Adrenal gland (tissue), 9 donors: ENCODE measurements at regions not wholly inside any gene's neighbourhood (a gene's known extent, or its start where the extent isn't known, plus 50 kb on each side); places are given as distances from the start of the nearest gene placed in this dataset.

ENCODE experiments used
- DNase-seq, 7 donors: peaks; one replicate each; pipeline ENCODE4 v3.0.0-alpha.2; 2019 to 2020
- H3K27ac ChIP-seq, 5 donors: fragments of 200-600 bp; sonication (generic) in 4 of 5; 1 replicate in 3 of 5; 2 replicates in 2 of 5; pipeline versions ENCODE4 v1.5.1 to v1.8.0; 2016 to 2020; ENCODE audit warnings: mild to moderate bottlenecking in 1 of 5
- H3K27me3 ChIP-seq: fragments of 200-600 bp; 2 replicates; pipeline ENCODE4 v1.8.0; 2021
- H3K36me3 ChIP-seq, 2 donors: fragments of 200-600 bp; replicated peaks in 1 of 2; 1 replicate in 1 of 2; 2 replicates in 1 of 2; pipeline versions ENCODE4 v1.5.1 to v1.8.0; 2018 to 2022
- H3K4me1 ChIP-seq, 2 donors: fragments of 200-600 bp; replicated peaks in 1 of 2; 1 replicate in 1 of 2; 2 replicates in 1 of 2; pipeline versions ENCODE4 v1.5.1 to v1.8.0; 2018 to 2021
- H3K4me3 ChIP-seq, 4 donors: fragments of 200-600 bp; sonication (generic) in 3 of 4; one replicate each; pipeline ENCODE4 v1.5.1; 2016 to 2018
- H3K9me3 ChIP-seq, 3 donors: fragments of 200-600 bp; sonication (generic) in 1 of 3; replicated peaks in 1 of 3; 1 replicate in 2 of 3; 2 replicates in 1 of 3; pipeline versions ENCODE4 v1.5.1 to v1.8.0; 2016 to 2021
- POLR2A ChIP-seq, 2 donors: fragments of 450-650 bp; IDR thresholded peaks; one replicate each; pipeline ENCODE4 v1.6.1; 2017; ENCODE audit warnings: antibody characterized with exemption in 2 of 2, mild to moderate bottlenecking in 2 of 2, moderate library complexity in 1 of 2
- WGBS, 4 donors: extraction: QIAGEN DNeasy Blood & Tissue Kit in 2 of 4; methylation state at CpG; one replicate each; pipeline versions ENCODE4 v1.1.5 to v1.1.7; 2013 to 2017; 5-methylcytosine and 5-hydroxymethylcytosine counted together
- intact Hi-C, 2 donors: fragments of 100-400 bp; cut with DNase I; formaldehyde crosslinking; loops; one replicate each; pipeline versions ENCODE4 v1.14.1 to v1.15.0; 2022 to 2023
- TF ChIP-seq, protein P1 (sequence below), 6 experiments: fragments of 450-650 bp in 4 of 6; fragments of 200-600 bp in 2 of 6; sonication (generic) in 1 of 6; IDR thresholded peaks; 1 replicate in 5 of 6; 2 replicates in 1 of 6; pipeline versions ENCODE4 v1.5.1 to v1.8.0; 2016 to 2021; ENCODE audit warnings: antibody characterized with exemption in 6 of 6, mild to moderate bottlenecking in 2 of 6, moderate library complexity in 1 of 6
- donor health status: healthy with polysubstance abuse.
- donor health status: Bipolar disorder and iron deficiency.
- donor health status: DM: yes; HTN: yes; CAD: no.
- donor health status: DM: no; HTN: no; CAD: no.
- donor health status: DM: no; HTN: no; CAD: no.

DNA sequence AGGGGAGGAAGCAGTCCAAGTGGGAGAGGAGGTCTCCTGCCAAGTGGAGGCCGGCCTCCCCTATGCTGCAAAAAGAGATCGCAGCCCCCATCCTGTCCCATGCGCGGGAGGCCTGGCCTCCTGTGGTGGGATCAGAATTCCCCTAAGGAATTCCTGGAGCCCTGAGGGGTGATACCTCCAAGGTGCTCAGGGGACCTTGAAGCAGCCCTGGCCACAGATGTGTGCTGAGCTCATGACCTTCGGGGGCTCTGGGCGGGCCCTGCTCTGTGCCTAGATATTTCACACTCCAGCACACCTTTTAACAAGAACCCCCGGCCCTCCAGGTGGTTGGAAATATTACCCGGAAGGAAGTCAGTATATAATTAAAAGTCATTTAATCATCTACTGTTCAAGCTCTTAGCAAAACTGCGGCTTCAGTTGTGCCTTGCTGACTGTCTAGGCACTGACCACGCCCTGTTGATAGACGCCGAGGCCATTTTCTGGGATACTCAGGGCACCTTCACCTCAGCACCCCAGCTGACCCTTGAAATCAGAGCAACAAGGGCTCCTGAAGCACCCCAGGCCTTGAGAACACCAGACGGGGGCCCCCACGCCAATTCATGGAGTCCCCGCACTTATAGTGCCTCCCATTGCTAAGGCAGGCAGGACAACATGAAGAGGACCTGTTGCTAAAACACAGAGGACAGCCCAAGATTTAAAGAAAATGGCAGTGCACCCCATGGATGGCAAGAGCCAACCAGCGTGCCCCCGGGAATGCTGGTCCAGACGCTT lies 119.1 kb downstream of the NDUFA10 start:
- intact Hi-C loops, result no loop called here
- Histone ChIP-seq H3K27ac (no peak overlapping the region), H3K36me3 (no peaks in the 10 kb centered on the region), H3K4me3 (no peak overlapping the region), H3K9me3 (no peaks in the 10 kb centered on the region), H3K4me1 (no peaks in the 10 kb centered on the region), H3K27me3 (no peaks in the 10 kb centered on the region)
- DNase-seq, result no peak
- WGBS, 4 donors, result 83 to 95% (median 91%) methylated on average over 12 to 18 of the region's 18 CpGs
- TF ChIP-seq, protein P1, sequence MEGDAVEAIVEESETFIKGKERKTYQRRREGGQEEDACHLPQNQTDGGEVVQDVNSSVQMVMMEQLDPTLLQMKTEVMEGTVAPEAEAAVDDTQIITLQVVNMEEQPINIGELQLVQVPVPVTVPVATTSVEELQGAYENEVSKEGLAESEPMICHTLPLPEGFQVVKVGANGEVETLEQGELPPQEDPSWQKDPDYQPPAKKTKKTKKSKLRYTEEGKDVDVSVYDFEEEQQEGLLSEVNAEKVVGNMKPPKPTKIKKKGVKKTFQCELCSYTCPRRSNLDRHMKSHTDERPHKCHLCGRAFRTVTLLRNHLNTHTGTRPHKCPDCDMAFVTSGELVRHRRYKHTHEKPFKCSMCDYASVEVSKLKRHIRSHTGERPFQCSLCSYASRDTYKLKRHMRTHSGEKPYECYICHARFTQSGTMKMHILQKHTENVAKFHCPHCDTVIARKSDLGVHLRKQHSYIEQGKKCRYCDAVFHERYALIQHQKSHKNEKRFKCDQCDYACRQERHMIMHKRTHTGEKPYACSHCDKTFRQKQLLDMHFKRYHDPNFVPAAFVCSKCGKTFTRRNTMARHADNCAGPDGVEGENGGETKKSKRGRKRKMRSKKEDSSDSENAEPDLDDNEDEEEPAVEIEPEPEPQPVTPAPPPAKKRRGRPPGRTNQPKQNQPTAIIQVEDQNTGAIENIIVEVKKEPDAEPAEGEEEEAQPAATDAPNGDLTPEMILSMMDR (IDR thresholded peaks at IDR 0.05), result no peak
- TF ChIP-seq POLR2A (IDR thresholded peaks at IDR 0.05), result no peak

DNA sequence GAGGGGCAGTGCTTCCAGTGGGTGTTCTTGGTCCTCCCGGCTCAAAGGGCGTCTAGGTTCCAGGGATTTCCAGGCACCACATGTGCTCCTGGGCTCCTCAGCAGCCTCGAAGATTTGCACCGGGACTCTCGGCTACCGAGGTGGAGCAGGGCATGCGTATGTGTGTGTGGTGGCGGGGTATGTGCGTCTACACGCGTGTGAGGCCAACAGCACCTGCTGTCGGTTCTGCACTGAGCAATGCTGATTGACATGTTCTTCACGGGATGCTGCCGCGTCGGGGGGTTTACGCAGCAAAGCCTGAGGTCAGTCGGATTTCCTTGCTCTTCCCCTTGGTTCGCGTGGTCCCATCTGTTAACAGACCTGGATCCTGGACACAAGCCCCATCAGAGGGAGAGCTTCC lies 119.8 kb downstream of the NDUFA10 start:
- intact Hi-C loops, result no loop called here
- DNase-seq, result no peak
- TF ChIP-seq, protein P1 (IDR thresholded peaks at IDR 0.05), result no peak
- no peak for TF ChIP-seq POLR2A (IDR thresholded peaks at IDR 0.05)
- H3K27me3 ChIP-seq, result no peaks in the 10 kb centered on the region
- no peak overlapping the region for H3K4me3 ChIP-seq
- WGBS, 4 donors, result 83 to 95% (median 85%) methylated on average over 7 to 20 of the region's 20 CpGs
- H3K4me1 ChIP-seq, result no peaks in the 10 kb centered on the region
- no peaks in the 10 kb centered on the region for H3K9me3 ChIP-seq
- H3K27ac ChIP-seq, result no peak overlapping the region
- no peaks in the 10 kb centered on the region for H3K36me3 ChIP-seq

DNA sequence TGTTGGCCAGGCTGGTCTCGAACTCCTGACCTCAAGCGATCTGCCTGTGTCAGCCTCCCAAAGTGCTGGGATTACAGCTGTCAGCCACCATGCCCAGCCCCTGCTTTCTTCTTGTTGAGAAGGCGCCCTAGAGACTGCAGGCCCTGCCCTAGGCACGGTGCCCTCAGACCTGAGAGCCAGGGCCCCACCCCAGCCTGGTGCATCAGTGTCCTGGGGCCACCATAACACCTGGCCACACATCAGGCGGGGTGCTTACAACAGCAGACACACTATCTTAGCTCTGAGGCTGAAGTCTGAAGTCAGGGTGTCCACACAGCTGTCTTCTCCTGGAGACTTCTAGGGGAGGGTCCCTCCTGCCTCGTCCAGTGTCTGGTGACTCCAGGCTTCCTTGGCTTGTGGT lies 120.6 kb downstream of the NDUFA10 start:
- Histone ChIP-seq H3K36me3 (no peaks in the 10 kb centered on the region), H3K9me3 (no peaks in the 10 kb centered on the region), H3K27me3 (no peaks in the 10 kb centered on the region), H3K4me3 (no peak overlapping the region), H3K4me1 (no peaks in the 10 kb centered on the region), H3K27ac (no peak overlapping the region)
- intact Hi-C loops, result no loop called here
- TF ChIP-seq, protein P1 (IDR thresholded peaks at IDR 0.05), result no peak
- TF ChIP-seq POLR2A (IDR thresholded peaks at IDR 0.05), result no peak
- WGBS, 4 donors, result 93 to 99% (median 96%) methylated on average over 6 of the region's 6 CpGs
- DNase-seq, result no peak

DNA sequence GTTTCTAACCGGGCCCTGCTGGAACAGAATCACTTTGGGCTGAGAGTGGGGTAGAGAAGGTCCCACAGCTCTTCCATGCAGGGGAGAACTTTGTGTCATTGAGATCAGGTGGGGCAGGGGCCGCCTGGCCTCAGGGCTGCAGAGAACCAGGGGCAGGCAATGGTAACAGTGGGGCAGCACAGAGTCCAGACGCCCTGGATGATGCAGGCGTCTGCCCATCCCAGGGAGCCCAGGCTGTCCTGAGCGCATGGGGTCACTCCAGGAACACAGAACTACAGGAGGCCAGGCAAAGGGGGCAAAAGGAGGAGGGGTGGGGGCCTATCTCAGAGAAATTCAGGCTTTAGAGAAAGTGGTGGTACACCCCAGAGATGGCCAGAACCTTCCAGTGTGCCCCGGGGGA lies 121.3 kb downstream of the NDUFA10 start:
- H3K4me3 ChIP-seq, result no peak overlapping the region
- intact Hi-C loops, result no loop called here
- WGBS, 4 donors, result 78 to 91% (median 85%) methylated on average over 6 of the region's 6 CpGs
- no peaks in the 10 kb centered on the region for H3K36me3 ChIP-seq
- H3K4me1 ChIP-seq, result no peaks in the 10 kb centered on the region
- H3K27ac ChIP-seq, result no peak overlapping the region
- DNase-seq, result no peak
- TF ChIP-seq, protein P1 (IDR thresholded peaks at IDR 0.05), result no peak
- TF ChIP-seq POLR2A (IDR thresholded peaks at IDR 0.05), result no peak
- H3K27me3 ChIP-seq, result no peaks in the 10 kb centered on the region
- H3K9me3 ChIP-seq, result no peaks in the 10 kb centered on the region
